Activated CD8-positive, alpha-beta T cell treated with anti-CD3 and anti-CD28 coated beads for 36 hours (primary cell): ENCODE measurements at regions not wholly inside any gene's neighbourhood (a gene's known extent, or its start where the extent isn't known, plus 50 kb on each side); places are given as distances from the start of the nearest gene placed in this dataset.
"Not testable (repeated sequence)": the region's sequence is repeated elsewhere in the genome, so short reads cannot be mapped to it uniquely, and the experiment has no call there.

Experiments
- ATAC-seq: fragments of 200-7000 bp; cut with Tn5 transposase; one replicate; pipeline ENCODE4 v1.10.0; 2021; ENCODE audit warnings: mild to moderate bottlenecking, moderate library complexity
- CTCF ChIA-PET: fragments of 350-600 bp; sonication (Branson Sonifier 250); formaldehyde crosslinking; loops from one replicate; lab custom pipeline; 2021; ENCODE audit warnings: antibody characterized with exemption; lab: Charles Lee
- POLR2A ChIA-PET: fragments of 350-600 bp; sonication (Branson Sonifier 250); formaldehyde crosslinking; loops from one replicate; lab custom pipeline; 2021; ENCODE audit warnings: antibody characterized with exemption; lab: Charles Lee
- DNase-seq: peaks from one replicate; pipeline ENCODE4 v3.0.0-alpha.2; 2020
- H3K27ac Mint-ChIP-seq: one replicate; pipeline ENCODE4 v1.8.0; 2021; ENCODE audit warnings: mild to moderate bottlenecking, mixed read lengths
- H3K27me3 Mint-ChIP-seq: one replicate; pipeline ENCODE4 v1.8.0; 2021; ENCODE audit warnings: mixed read lengths
- H3K36me3 Mint-ChIP-seq: one replicate; pipeline ENCODE4 v1.8.0; 2021; ENCODE audit warnings: low read depth, mixed read lengths
- H3K4me1 Mint-ChIP-seq: one replicate; pipeline ENCODE4 v1.8.0; 2021; ENCODE audit warnings: low read depth, mixed read lengths
- H3K4me3 Mint-ChIP-seq: one replicate; pipeline ENCODE4 v1.8.0; 2021; ENCODE audit warnings: mild to moderate bottlenecking, moderate library complexity, mixed read lengths
- H3K9me3 Mint-ChIP-seq: one replicate; pipeline ENCODE4 v1.8.0; 2021; ENCODE audit warnings: mixed read lengths
- CTCF ChIP-seq: fragments of 200-600 bp; IDR thresholded peaks from one replicate; pipeline ENCODE4 v1.8.0; 2022; ENCODE audit warnings: antibody characterized with exemption, mild to moderate bottlenecking
- intact Hi-C: fragments of 100-400 bp; cut with micrococcal nuclease; formaldehyde crosslinking; loops from one replicate; pipeline ENCODE4 v1.10.0; 2022

DNA sequence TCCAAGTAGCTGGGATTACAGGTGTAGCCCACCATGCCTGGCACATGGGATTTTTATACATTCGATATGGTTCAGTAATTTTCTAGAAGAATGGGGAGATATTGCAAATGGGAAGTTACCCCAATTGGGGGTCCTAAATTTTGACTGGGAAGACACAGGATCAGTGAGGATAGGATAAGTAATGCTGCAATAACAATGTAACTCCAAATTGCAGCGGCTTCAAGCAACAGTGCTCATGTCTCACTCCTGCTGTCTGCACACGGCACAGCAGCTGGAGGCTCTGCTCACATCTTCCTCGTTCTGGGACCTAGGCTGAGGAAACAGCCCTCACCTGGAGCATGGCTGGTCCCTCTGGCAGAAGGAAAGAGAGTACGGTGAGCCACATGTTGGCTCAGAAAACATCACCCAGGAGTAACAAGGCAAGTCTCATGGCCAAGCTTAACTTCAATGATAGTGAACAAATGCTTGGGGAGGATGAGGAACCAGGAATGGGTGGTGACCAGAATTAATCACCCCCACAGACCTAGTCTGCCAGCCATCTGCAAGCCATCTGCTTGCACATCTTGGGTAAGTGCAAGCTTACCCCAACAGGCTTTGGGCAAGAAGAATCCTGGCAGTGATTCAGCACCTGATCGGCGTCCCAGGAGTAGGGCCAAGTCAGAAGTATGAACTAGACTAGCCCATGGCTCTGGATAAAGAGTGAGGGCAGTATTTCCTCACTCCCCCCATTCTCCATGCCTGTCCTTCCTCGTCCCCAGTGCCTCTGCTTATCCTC, 229.2 kb downstream of the COPRS start:
- peaks cover 3% of the 10 kb centered on the region for H3K9me3 Mint-ChIP-seq
- H3K4me1 Mint-ChIP-seq, result no peaks in the 10 kb centered on the region
- ChIA-PET POLR2A (no interaction called here), CTCF (no interaction called here)
- no peak for DNase-seq
- ATAC-seq, result no peak
- peaks cover 12% of the 10 kb centered on the region for H3K27me3 Mint-ChIP-seq
- H3K27ac Mint-ChIP-seq, result no peak overlapping the region
- intact Hi-C loops, result loop anchor here (10.0 kb wide), 1 partner anchor 65 kb away; no protein-coding TSS in a partner anchor
- no peak overlapping the region for H3K4me3 Mint-ChIP-seq
- TF ChIP-seq CTCF, result no peak
- no peaks in the 10 kb centered on the region for H3K36me3 Mint-ChIP-seq

DNA sequence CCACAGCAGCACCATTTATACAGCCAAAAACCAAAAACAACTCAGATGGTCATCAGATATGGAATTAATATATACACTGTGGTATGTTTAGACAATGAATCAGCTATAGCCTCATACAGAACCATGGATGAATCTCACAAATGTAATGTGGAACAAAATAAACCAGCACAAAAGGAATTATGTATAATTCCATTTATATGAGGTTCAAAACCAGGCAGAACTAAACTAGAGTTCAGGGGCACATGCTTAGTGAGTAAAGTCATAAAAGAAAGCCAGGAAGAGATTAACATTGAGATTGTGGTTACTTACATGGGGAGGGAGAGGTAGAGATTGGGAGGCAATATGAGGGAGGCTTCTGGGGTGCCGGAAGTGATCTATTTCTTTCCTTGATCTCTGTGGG, 231.1 kb downstream of the COPRS start:
- intact Hi-C loops, result no loop called here
- POLR2A ChIA-PET, result no interaction called here
- TF ChIP-seq CTCF, result no peak
- CTCF ChIA-PET, result no interaction called here
- H3K4me3 Mint-ChIP-seq, result no peak overlapping the region
- H3K36me3 Mint-ChIP-seq, result no peaks in the 10 kb centered on the region
- H3K27me3 Mint-ChIP-seq, result peaks cover 12% of the 10 kb centered on the region
- DNase-seq, result no peak
- H3K27ac Mint-ChIP-seq, result no peak overlapping the region
- no peak for ATAC-seq
- H3K4me1 Mint-ChIP-seq, result no peaks in the 10 kb centered on the region
- H3K9me3 Mint-ChIP-seq, result peaks cover 4% of the 10 kb centered on the region

DNA sequence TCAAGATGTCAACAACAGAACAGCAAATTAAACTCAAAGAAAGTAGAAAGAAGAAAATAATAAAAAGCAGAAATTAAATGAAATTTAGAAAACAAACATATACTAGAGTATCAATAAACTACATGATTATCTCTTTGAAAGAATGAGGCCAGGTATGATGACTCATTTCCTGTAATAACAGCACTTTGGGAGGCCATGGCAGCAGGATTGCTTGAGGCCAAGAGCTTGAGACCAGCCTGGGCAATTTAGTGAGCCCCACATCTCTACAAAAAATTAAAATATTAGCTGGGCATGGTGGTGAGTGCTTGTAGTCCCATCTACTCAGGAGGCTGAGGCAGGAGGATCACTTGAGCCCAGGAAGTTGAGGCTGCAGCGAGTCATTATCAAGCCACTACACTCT, 232.5 kb downstream of the RAB11FIP4 start:
- Mint-ChIP-seq H3K4me3 (no peak overlapping the region), H3K36me3 (no peaks in the 10 kb centered on the region), H3K9me3 (peaks cover 7% of the 10 kb centered on the region), H3K27ac (no peak overlapping the region), H3K4me1 (no peaks in the 10 kb centered on the region), H3K27me3 (peaks cover 11% of the 10 kb centered on the region)
- no peak for DNase-seq
- no peak for ATAC-seq
- intact Hi-C loops, result no loop called here
- ChIA-PET CTCF (no interaction called here), POLR2A (no interaction called here)
- TF ChIP-seq CTCF, result no peak

DNA sequence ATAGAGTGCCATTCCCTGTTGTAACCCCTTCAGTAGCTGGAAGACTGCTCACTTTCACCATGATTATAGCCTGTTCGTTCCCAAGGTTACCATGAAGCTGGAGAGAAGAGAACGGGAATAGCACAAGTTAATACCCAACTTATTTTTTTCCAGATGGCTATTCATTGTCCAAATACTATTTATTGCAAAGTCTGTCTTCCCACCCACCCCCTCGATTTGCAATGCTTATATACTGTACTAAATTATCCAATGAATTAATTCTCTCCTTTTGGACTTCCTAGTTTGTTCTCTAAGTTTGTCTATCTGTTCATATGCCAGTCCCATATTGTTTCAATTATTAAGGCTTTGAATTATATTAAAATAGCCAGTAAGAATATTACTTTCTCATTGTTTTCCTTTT, 231.0 kb downstream of the RAB11FIP4 start:
- no peak overlapping the region for H3K27ac Mint-ChIP-seq
- TF ChIP-seq CTCF, result no peak
- ATAC-seq (no peak), DNase-seq (no peak)
- POLR2A ChIA-PET, result no interaction called here
- CTCF ChIA-PET, result no interaction called here
- no peaks in the 10 kb centered on the region for H3K4me1 Mint-ChIP-seq
- intact Hi-C loops, result no loop called here
- no peaks in the 10 kb centered on the region for H3K36me3 Mint-ChIP-seq
- H3K27me3 Mint-ChIP-seq, result peaks cover 6% of the 10 kb centered on the region
- no peak overlapping the region for H3K4me3 Mint-ChIP-seq
- H3K9me3 Mint-ChIP-seq, result peaks cover 7% of the 10 kb centered on the region

GRCh38 chr17:31621566-31621965, 230.1 kb downstream of the RAB11FIP4 start:
- no peak overlapping the region for H3K27ac Mint-ChIP-seq
- CTCF ChIA-PET, result no interaction called here
- DNase-seq (no peak), ATAC-seq (no peak)
- no peak for TF ChIP-seq CTCF
- H3K4me1 Mint-ChIP-seq, result no peaks in the 10 kb centered on the region
- POLR2A ChIA-PET, result interaction anchor here (0.6 kb wide), 1 partner anchor 91 kb away, joined by 3 read pairs; no protein-coding TSS in a partner anchor
- H3K36me3 Mint-ChIP-seq, result no peaks in the 10 kb centered on the region
- intact Hi-C loops, result no loop called here
- H3K9me3 Mint-ChIP-seq, result peaks cover 7% of the 10 kb centered on the region
- H3K4me3 Mint-ChIP-seq, result no peak overlapping the region
- H3K27me3 Mint-ChIP-seq, result peaks cover 4% of the 10 kb centered on the region

GRCh38 chr17:31611053-31611452, 219.6 kb downstream of the RAB11FIP4 start:
- ATAC-seq, H3K27me3 Mint-ChIP-seq: not testable (repeated sequence)

More at GRCh38 chr17:31611053-31611452, 219.6 kb downstream of the RAB11FIP4 start:
- DNase-seq, H3K4me3 Mint-ChIP-seq, POLR2A ChIA-PET, H3K9me3 Mint-ChIP-seq, intact Hi-C loops, H3K4me1 Mint-ChIP-seq, H3K36me3 Mint-ChIP-seq, H3K27ac Mint-ChIP-seq, CTCF ChIA-PET: not testable (repeated sequence)
